Loucy (cell line): ENCODE measurements at regions not wholly inside any gene's neighbourhood (a gene's known extent, or its start where the extent isn't known, plus 50 kb on each side); places are given as distances from the start of the nearest gene placed in this dataset.

Experiments used
- H2AFZ ChIP-seq: fragments of 200-600 bp; sonication (generic); 2 replicates; pipeline ENCODE4 v1.6.0; 2016; ENCODE audit warnings: antibody characterized with exemption, mild to moderate bottlenecking, low read length, moderate library complexity
- H3F3A ChIP-seq: fragments of 200-600 bp; 2 replicates; pipeline ENCODE4 v1.6.0; 2016; ENCODE audit warnings: antibody characterized with exemption, low read depth, mild to moderate bottlenecking
- H3K27me3 ChIP-seq: fragments of 200-600 bp; sonication (generic); 2 replicates; pipeline ENCODE4 v1.6.1; 2014; ENCODE audit warnings: low read length, mild to moderate bottlenecking; ENCODE audit not compliant: insufficient read depth, poor library complexity, severe bottlenecking
- H3K36me3 ChIP-seq: fragments of 200-600 bp; sonication (generic); 2 replicates; pipeline ENCODE4 v1.6.1; 2016; ENCODE audit warnings: low read length; ENCODE audit not compliant: insufficient read depth
- H3K4me1 ChIP-seq: fragments of 200-600 bp; sonication (generic); 2 replicates; pipeline ENCODE4 v1.5.1; 2014; ENCODE audit warnings: low read length, mild to moderate bottlenecking; ENCODE audit not compliant: insufficient read depth, poor library complexity, severe bottlenecking
- H3K4me2 ChIP-seq: fragments of 200-600 bp; sonication (generic); 2 replicates; pipeline ENCODE4 v1.6.0; 2014; ENCODE audit warnings: antibody characterized with exemption, low read length, low read depth, mild to moderate bottlenecking; ENCODE audit not compliant: poor library complexity, severe bottlenecking
- H3K4me3 ChIP-seq: fragments of 200-600 bp; sonication (generic); 2 replicates; pipeline ENCODE4 v1.5.1; 2014; ENCODE audit warnings: low read length, mild to moderate bottlenecking, mixed read lengths; ENCODE audit not compliant: poor library complexity, severe bottlenecking
- H3K79me2 ChIP-seq: fragments of 200-600 bp; sonication (generic); 2 replicates; pipeline ENCODE4 v1.6.1; 2014; ENCODE audit warnings: low read length; ENCODE audit not compliant: insufficient read depth
- H3K9ac ChIP-seq: fragments of 200-600 bp; sonication (generic); 2 replicates; pipeline ENCODE4 v1.6.0; 2014; ENCODE audit warnings: mild to moderate bottlenecking, low read depth, low read length, moderate library complexity; ENCODE audit not compliant: poor library complexity, severe bottlenecking
- H3K9me2 ChIP-seq: fragments of 200-600 bp; sonication (generic); replicated peaks from 2 replicates; pipeline ENCODE4 v1.6.1; 2016; ENCODE audit warnings: low read depth, low read length, mixed read lengths
- H3K9me3 ChIP-seq: fragments of 200-600 bp; sonication (generic); 2 replicates; pipeline ENCODE4 v1.6.1; 2014; ENCODE audit warnings: mild to moderate bottlenecking, antibody characterized with exemption, low read length, low read depth; ENCODE audit not compliant: insufficient read depth
- H4K20me1 ChIP-seq: fragments of 200-600 bp; sonication (generic); 2 replicates; pipeline ENCODE4 v1.6.0; 2014; ENCODE audit warnings: antibody characterized with exemption, low read length, mild to moderate bottlenecking; ENCODE audit not compliant: insufficient read depth, poor library complexity, severe bottlenecking
- EZH2phosphoT487 ChIP-seq: fragments of 200-600 bp; IDR thresholded peaks from 2 replicates; pipeline ENCODE4 v1.6.1; 2018; ENCODE audit warnings: antibody characterized with exemption, mild to moderate bottlenecking, moderate library complexity, borderline replicate concordance
- TF ChIP-seq, protein P1 (sequence below): fragments of 200-600 bp; sonication (generic); conservative IDR thresholded peaks from 2 replicates; pipeline ENCODE4 v1.5.1; 2014; ENCODE audit warnings: mild to moderate bottlenecking, antibody characterized with exemption, low read length

DNA sequence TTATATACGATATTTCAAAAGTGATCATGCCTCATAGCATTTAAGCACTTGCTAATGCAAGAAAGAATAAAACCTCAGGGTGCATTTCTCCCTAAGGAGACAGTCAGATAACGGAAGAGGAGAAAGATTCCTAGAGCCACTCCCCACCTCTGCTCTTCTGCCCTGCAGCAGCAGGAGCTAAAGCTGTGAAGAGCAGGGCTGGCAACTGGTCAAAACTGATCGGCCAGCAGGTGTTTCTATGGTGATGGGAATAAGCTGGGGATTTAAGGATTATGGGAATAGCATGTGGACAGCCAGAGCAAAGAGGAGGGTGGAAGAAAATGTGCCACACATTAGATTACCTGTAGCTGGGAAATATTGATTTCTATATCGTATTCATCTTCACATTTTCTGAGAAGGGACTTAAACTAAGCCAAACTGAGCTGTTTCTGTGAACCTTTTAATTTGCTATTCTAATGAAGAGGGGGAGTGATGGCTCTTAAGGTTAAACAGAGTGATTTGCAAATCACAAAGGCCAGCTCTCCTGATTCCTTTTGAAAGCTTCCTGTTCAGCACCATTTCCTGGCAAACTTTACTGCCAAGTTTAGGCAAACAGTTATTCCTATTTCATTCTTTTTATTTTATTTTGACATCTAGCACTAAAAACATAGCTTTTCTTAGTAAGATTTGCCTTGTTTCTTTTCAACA is 268.9 kb upstream of the PFKP start:
- H2AFZ ChIP-seq: no peak overlapping the region
- no peak overlapping the region for H3K9ac ChIP-seq
- no peaks in the 10 kb centered on the region for H3F3A ChIP-seq
- H3K9me2 ChIP-seq: no peaks in the 10 kb centered on the region
- no peaks in the 10 kb centered on the region for H3K4me1 ChIP-seq
- H3K4me3 ChIP-seq: no peak overlapping the region
- H3K79me2 ChIP-seq: no peaks in the 10 kb centered on the region
- H3K4me2 ChIP-seq: no peak overlapping the region
- TF ChIP-seq, protein P1, sequence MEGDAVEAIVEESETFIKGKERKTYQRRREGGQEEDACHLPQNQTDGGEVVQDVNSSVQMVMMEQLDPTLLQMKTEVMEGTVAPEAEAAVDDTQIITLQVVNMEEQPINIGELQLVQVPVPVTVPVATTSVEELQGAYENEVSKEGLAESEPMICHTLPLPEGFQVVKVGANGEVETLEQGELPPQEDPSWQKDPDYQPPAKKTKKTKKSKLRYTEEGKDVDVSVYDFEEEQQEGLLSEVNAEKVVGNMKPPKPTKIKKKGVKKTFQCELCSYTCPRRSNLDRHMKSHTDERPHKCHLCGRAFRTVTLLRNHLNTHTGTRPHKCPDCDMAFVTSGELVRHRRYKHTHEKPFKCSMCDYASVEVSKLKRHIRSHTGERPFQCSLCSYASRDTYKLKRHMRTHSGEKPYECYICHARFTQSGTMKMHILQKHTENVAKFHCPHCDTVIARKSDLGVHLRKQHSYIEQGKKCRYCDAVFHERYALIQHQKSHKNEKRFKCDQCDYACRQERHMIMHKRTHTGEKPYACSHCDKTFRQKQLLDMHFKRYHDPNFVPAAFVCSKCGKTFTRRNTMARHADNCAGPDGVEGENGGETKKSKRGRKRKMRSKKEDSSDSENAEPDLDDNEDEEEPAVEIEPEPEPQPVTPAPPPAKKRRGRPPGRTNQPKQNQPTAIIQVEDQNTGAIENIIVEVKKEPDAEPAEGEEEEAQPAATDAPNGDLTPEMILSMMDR: no peak
- TF ChIP-seq EZH2phosphoT487: no peak
- H3K27me3 ChIP-seq: no peaks in the 10 kb centered on the region
- no peaks in the 10 kb centered on the region for H3K9me3 ChIP-seq
- no peaks in the 10 kb centered on the region for H4K20me1 ChIP-seq
- H3K36me3 ChIP-seq: no peaks in the 10 kb centered on the region

DNA sequence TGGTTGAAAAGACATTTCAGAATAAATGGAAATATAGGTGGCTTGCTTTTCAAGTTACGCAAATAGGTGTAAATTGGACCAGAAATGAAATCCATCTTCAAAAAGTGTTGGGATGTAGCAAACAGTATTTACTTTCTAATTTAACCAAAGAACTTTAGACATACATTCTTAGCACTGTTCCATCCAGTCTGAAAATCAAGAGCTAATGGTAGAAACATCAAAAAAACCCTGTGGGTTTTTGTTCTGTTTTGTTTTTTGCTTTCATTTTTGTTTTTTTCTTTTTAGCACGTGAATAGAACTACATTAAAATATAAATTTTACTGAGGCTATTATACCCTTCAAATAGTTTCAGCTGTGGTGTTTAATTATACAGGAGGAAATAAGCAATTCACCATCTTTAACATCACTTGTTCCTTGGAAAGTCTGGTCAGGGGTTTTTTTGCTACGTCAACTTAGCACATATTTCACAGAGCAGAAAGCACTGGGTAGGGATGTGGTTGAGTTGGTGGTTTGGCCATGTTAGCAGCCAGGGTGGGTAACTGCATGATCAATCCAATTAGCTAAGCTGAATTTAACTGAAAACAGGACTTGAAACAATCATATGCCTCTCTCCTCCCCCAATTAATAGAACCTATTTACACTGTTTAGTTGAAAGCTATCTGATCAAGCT is 275.4 kb upstream of the PFKP start:
- H3K27me3 ChIP-seq: no peaks in the 10 kb centered on the region
- H3K4me1 ChIP-seq: no peaks in the 10 kb centered on the region
- H4K20me1 ChIP-seq: no peaks in the 10 kb centered on the region
- H3F3A ChIP-seq: no peaks in the 10 kb centered on the region
- H3K4me2 ChIP-seq: peak overlapping the region; percentile 49
- H3K9me3 ChIP-seq: no peaks in the 10 kb centered on the region
- TF ChIP-seq, protein P1: no peak
- TF ChIP-seq EZH2phosphoT487: no peak
- peak overlapping the region; percentile 31 for H3K4me3 ChIP-seq
- no peaks in the 10 kb centered on the region for H3K36me3 ChIP-seq
- no peak overlapping the region for H2AFZ ChIP-seq
- H3K79me2 ChIP-seq: no peaks in the 10 kb centered on the region
- H3K9me2 ChIP-seq: no peaks in the 10 kb centered on the region
- no peak overlapping the region for H3K9ac ChIP-seq

DNA sequence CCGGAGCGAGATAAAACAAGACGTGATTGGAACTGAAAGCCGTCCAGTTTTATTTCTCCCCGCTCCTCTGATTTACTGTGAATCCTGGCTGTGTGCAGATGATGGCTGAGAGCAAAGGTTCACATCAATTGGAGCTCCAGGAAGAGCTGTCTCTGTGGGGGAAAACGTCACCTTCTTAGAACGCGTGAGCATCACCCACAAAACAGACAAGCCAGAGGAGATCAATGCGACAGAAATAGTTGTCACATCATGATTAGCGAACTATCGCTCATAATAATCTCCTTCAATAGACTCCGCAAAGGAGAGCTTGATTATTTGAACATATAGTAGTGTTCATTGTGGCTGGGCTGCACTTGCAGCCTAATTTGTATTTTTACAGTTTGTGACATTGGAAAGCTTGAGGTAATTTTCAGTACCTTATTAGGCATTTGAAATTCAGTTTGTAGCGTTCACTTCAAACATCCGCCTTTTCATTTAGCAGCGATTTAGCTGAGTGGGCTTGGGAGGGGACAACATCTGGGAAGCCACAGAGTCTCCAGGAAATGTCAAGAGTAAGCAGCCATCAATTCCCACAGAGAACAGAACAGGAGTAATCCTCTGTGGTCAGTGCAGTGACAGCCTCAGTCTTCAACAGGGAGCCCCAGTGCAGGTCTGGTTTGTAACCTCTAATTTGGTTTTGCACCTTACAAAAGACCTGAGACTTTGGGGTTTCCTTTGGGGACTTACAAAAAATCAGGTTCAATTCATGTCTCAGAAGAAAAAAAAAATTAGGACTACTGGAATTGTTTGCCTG is 276.8 kb upstream of the PFKP start:
- no peak overlapping the region for H2AFZ ChIP-seq
- H3K4me1 ChIP-seq: no peaks in the 10 kb centered on the region
- H3K4me3 ChIP-seq: no peak overlapping the region
- H3K36me3 ChIP-seq: no peaks in the 10 kb centered on the region
- H3K9me3 ChIP-seq: no peaks in the 10 kb centered on the region
- H3K27me3 ChIP-seq: no peaks in the 10 kb centered on the region
- no peaks in the 10 kb centered on the region for H3F3A ChIP-seq
- H3K4me2 ChIP-seq: no peak overlapping the region
- H4K20me1 ChIP-seq: no peaks in the 10 kb centered on the region
- no peak overlapping the region for H3K9ac ChIP-seq
- H3K79me2 ChIP-seq: no peaks in the 10 kb centered on the region
- H3K9me2 ChIP-seq: no peaks in the 10 kb centered on the region
- TF ChIP-seq EZH2phosphoT487: no peak
- TF ChIP-seq, protein P1: no peak
